ENCODE measurements at regions not wholly inside any gene's neighbourhood (a gene's known extent, or its start where the extent isn't known, plus 50 kb on each side); places are given as distances from the start of the nearest gene placed in this dataset.
"Not testable (repeated sequence)": the region's sequence is repeated elsewhere in the genome, so short reads cannot be mapped to it uniquely, and the experiment has no call there.

- Histone ChIP-seq H3K27me3 (ENCODE audit: control insufficient read depth, insufficient read depth, low read length) (no peaks in the 10 kb centered on the region), H3K4me3 (ENCODE audit: low read length) (no peak overlapping the region), H3K36me3 (ENCODE audit: control insufficient read depth, insufficient read depth, low read length) (no peaks in the 10 kb centered on the region), H3K4me1 (ENCODE audit: control insufficient read depth, insufficient read depth, low read length) (no peaks in the 10 kb centered on the region), H3K9me3 (replicated peaks; ENCODE audit: control insufficient read depth, low read depth, low read length) (peaks cover 2% of the 10 kb centered on the region), H3K27ac (ENCODE audit: low read length) (no peak overlapping the region)
- no peak for DNase-seq
Observed at GRCh38 chr9:82893549-82893948, 169.4 kb downstream of the RASEF start.

GRCh38 chr9:82894548-82894947 is 168.4 kb downstream of the RASEF start:
- Histone ChIP-seq H3K27ac (ENCODE audit: low read length) (no peak overlapping the region), H3K4me3 (ENCODE audit: low read length) (no peak overlapping the region), H3K27me3 (ENCODE audit: control insufficient read depth, insufficient read depth, low read length) (no peaks in the 10 kb centered on the region), H3K9me3 (replicated peaks; ENCODE audit: control insufficient read depth, low read depth, low read length) (peaks cover 2% of the 10 kb centered on the region), H3K36me3 (ENCODE audit: control insufficient read depth, insufficient read depth, low read length) (no peaks in the 10 kb centered on the region), H3K4me1 (ENCODE audit: control insufficient read depth, insufficient read depth, low read length) (no peaks in the 10 kb centered on the region)
- no CpG with 5 or more reads among the region's 1 CpG for WGBS (ENCODE audit: insufficient coverage)
- DNase-seq = peak; percentile 10

- peak; percentile 82 for DNase-seq
- Histone ChIP-seq H3K4me1 (ENCODE audit: control insufficient read depth, insufficient read depth, low read length) (no peaks in the 10 kb centered on the region), H3K27me3 (ENCODE audit: control insufficient read depth, insufficient read depth, low read length) (no peaks in the 10 kb centered on the region), H3K36me3 (ENCODE audit: control insufficient read depth, insufficient read depth, low read length) (no peaks in the 10 kb centered on the region), H3K27ac (ENCODE audit: low read length) (no peak overlapping the region), H3K9me3 (replicated peaks; ENCODE audit: control insufficient read depth, low read depth, low read length) (peaks cover 2% of the 10 kb centered on the region), H3K4me3 (ENCODE audit: low read length) (no peak overlapping the region)
- 10% methylated on average over 1 of the region's 4 CpGs for WGBS (ENCODE audit: insufficient coverage)
Observed at GRCh38 chr9:82894961-82895821, 167.8 kb downstream of the RASEF start.

- no peaks in the 10 kb centered on the region for H3K36me3 ChIP-seq (ENCODE audit: control insufficient read depth, insufficient read depth, low read length)
- DNase-seq = peak; percentile 43
- no peak overlapping the region for H3K27ac ChIP-seq (ENCODE audit: low read length)
- no CpG with 5 or more reads among the region's 1 CpG for WGBS (ENCODE audit: insufficient coverage)
- H3K4me3 ChIP-seq (ENCODE audit: low read length) = no peak overlapping the region
- peaks cover 2% of the 10 kb centered on the region for H3K9me3 ChIP-seq (replicated peaks; ENCODE audit: control insufficient read depth, low read depth, low read length)
- H3K27me3 ChIP-seq (ENCODE audit: control insufficient read depth, insufficient read depth, low read length) = no peaks in the 10 kb centered on the region
- no peaks in the 10 kb centered on the region for H3K4me1 ChIP-seq (ENCODE audit: control insufficient read depth, insufficient read depth, low read length)
Observed at GRCh38 chr9:82895822-82896110, 167.2 kb downstream of the RASEF start.

- Histone ChIP-seq H3K27me3 (ENCODE audit: control insufficient read depth, insufficient read depth, low read length) (no peaks in the 10 kb centered on the region), H3K4me1 (ENCODE audit: control insufficient read depth, insufficient read depth, low read length) (no peaks in the 10 kb centered on the region), H3K4me3 (ENCODE audit: low read length) (no peak overlapping the region), H3K27ac (ENCODE audit: low read length) (no peak overlapping the region), H3K9me3 (replicated peaks; ENCODE audit: control insufficient read depth, low read depth, low read length) (no peaks in the 10 kb centered on the region), H3K36me3 (ENCODE audit: control insufficient read depth, insufficient read depth, low read length) (no peaks in the 10 kb centered on the region)
- DNase-seq = peak; percentile 48
- 40% methylated on average over 1 of the region's 4 CpGs for WGBS (ENCODE audit: insufficient coverage)
Observed at GRCh38 chr9:82903503-82903902, 159.4 kb downstream of the RASEF start.

- H3K9me3 ChIP-seq (replicated peaks; ENCODE audit: control insufficient read depth, low read depth, low read length) = peaks cover 7% of the 10 kb centered on the region
- no peaks in the 10 kb centered on the region for H3K36me3 ChIP-seq (ENCODE audit: control insufficient read depth, insufficient read depth, low read length)
- H3K4me1 ChIP-seq (ENCODE audit: control insufficient read depth, insufficient read depth, low read length) = no peaks in the 10 kb centered on the region
- H3K27ac ChIP-seq (ENCODE audit: low read length) = no peak overlapping the region
- H3K27me3 ChIP-seq (ENCODE audit: control insufficient read depth, insufficient read depth, low read length) = no peaks in the 10 kb centered on the region
- DNase-seq = peak; percentile 33
- H3K4me3 ChIP-seq (ENCODE audit: low read length) = no peak overlapping the region
- WGBS (ENCODE audit: insufficient coverage) = no CpG with 5 or more reads among the region's 3 CpGs
Observed at GRCh38 chr9:82911996-82912395, 150.9 kb downstream of the RASEF start.

- Histone ChIP-seq H3K36me3 (ENCODE audit: control insufficient read depth, insufficient read depth, low read length) (no peaks in the 10 kb centered on the region), H3K4me3 (ENCODE audit: low read length) (no peak overlapping the region), H3K4me1 (ENCODE audit: control insufficient read depth, insufficient read depth, low read length) (no peaks in the 10 kb centered on the region), H3K9me3 (replicated peaks; ENCODE audit: control insufficient read depth, low read depth, low read length) (peaks cover 7% of the 10 kb centered on the region), H3K27ac (ENCODE audit: low read length) (no peak overlapping the region), H3K27me3 (ENCODE audit: control insufficient read depth, insufficient read depth, low read length) (no peaks in the 10 kb centered on the region)
- DNase-seq = peak; percentile 13
- no CpG with 5 or more reads among the region's 1 CpG for WGBS (ENCODE audit: insufficient coverage)
Observed at GRCh38 chr9:82912645-82913044, 150.3 kb downstream of the RASEF start.

GRCh38 chr9:82916238-82916637 is 146.7 kb downstream of the RASEF start:
- not testable (repeated sequence) for H3K27ac ChIP-seq (ENCODE audit: low read length); H3K27me3 ChIP-seq (ENCODE audit: control insufficient read depth, insufficient read depth, low read length); H3K4me1 ChIP-seq (ENCODE audit: control insufficient read depth, insufficient read depth, low read length); H3K9me3 ChIP-seq (replicated peaks; ENCODE audit: control insufficient read depth, low read depth, low read length); H3K36me3 ChIP-seq (ENCODE audit: control insufficient read depth, insufficient read depth, low read length); H3K4me3 ChIP-seq (ENCODE audit: low read length); DNase-seq
- WGBS (ENCODE audit: insufficient coverage) = 44% methylated on average over 1 of the region's 1 CpG

GRCh38 chr9:82920154-82920553 is 142.8 kb downstream of the RASEF start:
- Histone ChIP-seq H3K27me3 (ENCODE audit: control insufficient read depth, insufficient read depth, low read length) (no peaks in the 10 kb centered on the region), H3K9me3 (replicated peaks; ENCODE audit: control insufficient read depth, low read depth, low read length) (peaks cover 7% of the 10 kb centered on the region)
- 40% methylated on average over 1 of the region's 2 CpGs for WGBS (ENCODE audit: insufficient coverage)

GRCh38 chr9:82922686-82923085 is 140.3 kb downstream of the RASEF start:
- WGBS (ENCODE audit: insufficient coverage) = 97% methylated on average over 5 of the region's 10 CpGs
- H3K4me3 ChIP-seq (ENCODE audit: low read length) = no peak overlapping the region

More at GRCh38 chr9:82920154-82920553, 142.8 kb downstream of the RASEF start:
- H3K4me3 ChIP-seq (ENCODE audit: low read length) = no peak overlapping the region
- no peaks in the 10 kb centered on the region for H3K36me3 ChIP-seq (ENCODE audit: control insufficient read depth, insufficient read depth, low read length)
- H3K27ac ChIP-seq (ENCODE audit: low read length) = no peak overlapping the region
- no peak for DNase-seq
- H3K4me1 ChIP-seq (ENCODE audit: control insufficient read depth, insufficient read depth, low read length) = no peaks in the 10 kb centered on the region

More at GRCh38 chr9:82922686-82923085, 140.3 kb downstream of the RASEF start:
- Histone ChIP-seq H3K27me3 (ENCODE audit: control insufficient read depth, insufficient read depth, low read length) (no peaks in the 10 kb centered on the region), H3K27ac (ENCODE audit: low read length) (no peak overlapping the region), H3K36me3 (ENCODE audit: control insufficient read depth, insufficient read depth, low read length) (no peaks in the 10 kb centered on the region), H3K4me1 (ENCODE audit: control insufficient read depth, insufficient read depth, low read length) (no peaks in the 10 kb centered on the region), H3K9me3 (replicated peaks; ENCODE audit: control insufficient read depth, low read depth, low read length) (no peaks in the 10 kb centered on the region)
- no peak for DNase-seq

Data from muscle of leg (tissue), 3 donors.